ENCODE measurements at regions not wholly inside any gene's neighbourhood (a gene's known extent, or its start where the extent isn't known, plus 50 kb on each side); places are given as distances from the start of the nearest gene placed in this dataset.

- TF ChIP-seq CTCF (IDR thresholded peaks at IDR 0.05) (no peak), POLR2A (IDR thresholded peaks at IDR 0.05) (no peak)
Observed at GRCh38 chr4:100674976-100675375, 157.2 kb upstream of the EMCN start.
